ENCODE measurements at regions not wholly inside any gene's neighbourhood (a gene's known extent, or its start where the extent isn't known, plus 50 kb on each side); places are given as distances from the start of the nearest gene placed in this dataset.

DNA sequence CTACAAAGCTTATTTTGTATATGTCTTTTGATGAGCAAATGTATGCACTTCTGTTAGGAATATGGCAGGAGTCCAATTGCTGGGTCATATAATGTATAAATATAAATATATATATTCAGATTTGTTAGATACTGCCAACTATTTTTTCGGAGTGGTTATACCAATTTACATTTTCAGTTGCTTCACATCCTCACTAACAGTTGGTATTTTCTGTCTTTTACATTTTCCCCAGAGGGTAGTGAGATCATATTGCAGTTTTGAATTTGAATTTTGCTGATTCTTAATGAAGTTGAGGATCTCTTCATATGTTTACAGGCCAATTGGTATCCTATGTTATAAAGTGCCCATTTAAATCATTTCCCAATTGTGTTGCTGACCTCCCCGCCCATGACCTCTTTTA lies 139.0 kb upstream of the KCNMB2 start:
- no peak for DNase-seq (ENCODE audit: low read depth)

- no peak for DNase-seq (ENCODE audit: low read depth)
These were observed 138.4 kb upstream of the KCNMB2 start for GRCh38 chr3:178397836-178398235.

- DNase-seq (ENCODE audit: low read depth), result no peak
These were observed 131.3 kb upstream of the KCNMB2 start for GRCh38 chr3:178404961-178405360.

DNA sequence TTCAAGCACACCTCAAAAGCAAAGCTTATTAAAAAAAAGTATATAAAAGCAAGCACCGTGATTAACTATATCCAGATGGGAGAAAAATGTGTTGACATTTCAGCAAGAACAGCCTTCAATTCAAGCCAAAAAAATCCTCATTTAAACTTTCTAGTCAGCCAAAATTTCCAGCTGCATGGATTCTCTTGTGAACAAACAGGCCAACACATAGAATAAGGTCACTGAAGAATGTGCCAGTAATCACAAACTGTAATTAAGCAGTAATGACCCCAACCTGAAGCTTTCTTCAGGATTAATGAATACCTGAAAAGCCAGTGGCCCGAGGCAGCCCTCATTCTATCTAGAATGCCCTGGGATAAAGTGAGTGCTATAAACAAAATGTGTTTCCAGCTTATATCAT lies 130.7 kb upstream of the KCNMB2 start:
- no peak for DNase-seq (ENCODE audit: low read depth)

GRCh38 chr3:178406206-178406605 lies 130.0 kb upstream of the KCNMB2 start:
- no peak for DNase-seq (ENCODE audit: low read depth)

DNA sequence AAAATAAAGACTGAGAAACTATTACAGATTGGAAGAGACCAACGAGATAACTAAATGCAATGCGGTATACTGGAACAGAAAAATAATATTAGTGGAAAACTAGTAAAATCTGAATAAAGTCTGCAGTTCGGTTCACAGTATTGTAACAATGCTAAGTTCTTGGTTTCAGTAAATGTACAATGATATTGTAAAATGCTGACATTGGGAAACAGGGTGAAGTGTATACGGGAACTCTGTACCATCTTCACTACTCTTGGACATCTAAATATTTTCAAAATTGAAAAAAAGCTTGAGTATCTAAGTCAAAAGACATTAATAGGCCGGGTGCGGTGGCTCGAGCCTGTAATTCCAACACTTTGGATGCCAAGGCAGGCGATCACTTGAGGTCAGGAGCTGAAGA lies 120.9 kb upstream of the KCNMB2 start:
- DNase-seq (ENCODE audit: low read depth), result no peak

DNA sequence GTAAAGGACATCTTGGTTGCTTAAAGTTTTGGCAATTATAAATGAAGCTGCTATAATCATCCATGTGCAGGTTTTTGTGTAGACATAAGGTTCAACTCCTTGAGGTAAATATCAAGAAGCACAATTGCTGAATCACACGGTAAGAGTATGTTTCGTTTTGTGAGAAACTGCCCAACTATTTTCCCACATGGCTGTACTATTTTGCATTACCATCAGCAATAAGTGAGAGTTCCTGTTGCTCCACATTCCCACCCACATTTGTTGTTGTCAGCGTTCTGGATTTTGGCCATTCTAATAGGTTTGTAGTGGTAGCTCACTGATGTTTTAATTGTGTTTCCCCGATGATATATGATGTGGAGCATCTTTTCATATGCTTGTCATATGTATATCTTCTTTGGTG lies 118.5 kb upstream of the KCNMB2 start:
- no peak for DNase-seq (ENCODE audit: low read depth)

GRCh38 chr3:178419071-178419470 lies 117.2 kb upstream of the KCNMB2 start:
- no peak for DNase-seq (ENCODE audit: low read depth)

DNA sequence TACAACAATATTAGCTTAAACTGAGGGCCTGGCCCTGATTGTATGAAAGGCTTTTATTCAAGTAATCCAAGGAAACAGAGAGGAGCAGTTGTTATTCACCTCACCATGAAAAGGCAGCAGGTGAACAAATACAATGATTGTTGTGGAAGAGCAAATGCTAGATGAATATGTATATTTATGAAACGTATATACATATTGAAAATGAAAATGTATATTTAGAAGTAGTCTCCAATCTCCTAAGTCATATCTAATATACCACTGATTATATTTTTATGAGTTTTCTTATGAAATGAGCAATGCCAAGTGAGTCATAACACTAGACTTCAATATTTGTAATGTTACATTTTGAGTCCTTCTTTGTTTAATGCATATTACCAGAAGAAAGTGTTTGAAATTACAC lies 116.2 kb upstream of the KCNMB2 start:
- no peak for DNase-seq (ENCODE audit: low read depth)

DNA sequence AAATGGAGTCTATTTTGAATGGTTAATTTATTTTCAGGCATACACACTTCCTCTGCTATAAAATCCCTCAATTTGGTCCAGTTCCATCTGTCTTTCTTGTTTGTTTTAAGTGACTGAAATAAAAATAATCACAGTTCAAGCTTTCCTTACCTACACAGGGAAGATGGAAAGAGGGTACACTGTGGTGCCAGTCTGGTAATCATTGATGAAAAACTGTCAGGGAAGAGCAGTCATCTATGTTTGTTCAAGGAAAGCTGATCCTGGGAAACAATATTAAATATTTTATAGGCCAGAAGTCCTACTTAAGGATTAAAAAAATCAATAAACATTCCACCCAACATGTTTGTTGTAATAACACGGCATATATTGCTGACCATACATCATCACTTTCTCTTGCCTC lies 115.2 kb upstream of the KCNMB2 start:
- DNase-seq (ENCODE audit: low read depth), result no peak

GRCh38 chr3:178422406-178422805 lies 113.8 kb upstream of the KCNMB2 start:
- DNase-seq (ENCODE audit: low read depth), result no peak

DNA sequence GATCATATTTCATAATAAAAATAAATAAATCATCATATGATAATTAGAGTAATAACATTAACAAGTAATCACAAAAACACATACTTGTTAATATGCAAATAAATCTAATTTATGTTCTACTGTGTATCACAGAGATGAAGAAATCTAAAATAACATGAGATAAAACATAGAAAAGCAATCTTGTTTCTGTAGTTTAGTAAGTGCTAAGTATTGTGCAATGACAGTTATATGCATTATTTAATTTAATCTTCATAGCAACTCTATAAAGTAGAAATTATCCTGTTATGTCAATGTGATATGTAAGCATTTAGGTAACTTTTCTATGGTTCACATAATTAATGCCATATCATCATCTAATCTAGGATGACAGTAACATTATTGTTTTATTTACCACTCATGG lies 108.2 kb upstream of the KCNMB2 start:
- no peak for DNase-seq (ENCODE audit: low read depth)

DNA sequence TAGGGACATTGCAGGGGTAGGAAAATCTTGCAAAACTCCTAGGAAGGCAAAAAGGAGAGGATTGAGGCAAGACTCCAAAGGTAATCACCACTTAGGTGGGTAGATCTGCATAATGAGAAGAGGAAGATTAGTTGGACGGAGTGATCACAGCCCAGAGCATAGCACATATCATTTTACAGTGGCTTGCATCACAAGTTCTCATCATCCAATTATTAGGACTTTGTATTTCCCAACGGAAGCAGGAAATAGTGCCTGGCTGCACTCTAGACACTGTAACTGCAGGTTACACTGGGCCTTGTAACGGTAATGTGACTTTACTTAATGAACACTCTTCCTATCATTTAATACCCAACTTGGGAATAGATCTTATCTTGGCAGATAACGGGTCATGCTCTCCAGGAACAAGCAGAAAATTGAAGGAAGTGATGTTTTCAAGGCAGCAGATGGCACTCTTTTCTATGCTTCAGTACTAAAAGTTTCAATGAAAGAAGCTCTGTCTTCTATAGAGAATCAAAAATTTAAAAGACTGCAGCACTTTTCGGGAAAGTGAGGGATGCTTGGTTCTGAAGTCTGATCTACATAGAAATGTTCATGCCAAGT lies 101.9 kb upstream of the KCNMB2 start:
- DNase-seq (ENCODE audit: low read depth), result no peak

DNA sequence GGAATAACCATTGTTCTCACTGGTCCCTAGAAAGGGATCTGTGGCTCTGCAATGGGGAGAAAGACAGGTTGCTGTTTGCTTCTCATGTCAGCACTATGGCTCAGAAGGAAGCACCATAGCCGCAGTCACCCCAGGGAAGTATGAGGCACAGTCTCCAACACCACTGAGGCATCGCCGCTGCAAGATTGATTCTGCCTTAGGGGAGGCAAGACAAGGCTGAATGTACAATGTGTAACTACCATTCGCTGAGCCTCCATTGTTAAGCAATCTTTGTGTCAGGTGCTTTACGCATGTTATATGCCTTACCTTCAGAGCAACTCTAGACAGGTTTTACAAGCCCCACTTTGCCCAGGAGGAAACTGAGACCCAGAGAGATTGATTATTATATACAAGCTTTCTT lies 100.7 kb upstream of the KCNMB2 start:
- no peak for DNase-seq (ENCODE audit: low read depth)

DNA sequence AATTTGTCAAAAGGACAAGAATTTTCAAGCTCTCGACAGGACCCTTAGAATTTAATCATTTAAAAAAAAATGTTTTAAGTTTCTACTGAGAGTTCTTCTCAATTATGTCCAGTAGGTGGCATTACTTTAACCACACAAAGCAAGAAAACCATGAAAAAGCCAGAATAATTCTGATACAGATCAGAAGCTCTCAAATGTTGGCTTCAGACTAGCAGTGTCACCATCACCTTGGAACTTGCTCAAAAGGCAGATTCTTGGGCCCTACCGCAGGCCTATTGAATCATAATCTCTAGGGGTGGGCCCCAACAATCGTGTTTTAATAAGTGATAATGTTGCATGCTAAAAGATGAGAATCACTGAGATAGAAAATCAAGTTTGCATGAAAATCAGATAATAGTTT lies 99.5 kb upstream of the KCNMB2 start:
- DNase-seq (ENCODE audit: low read depth), result no peak

DNA sequence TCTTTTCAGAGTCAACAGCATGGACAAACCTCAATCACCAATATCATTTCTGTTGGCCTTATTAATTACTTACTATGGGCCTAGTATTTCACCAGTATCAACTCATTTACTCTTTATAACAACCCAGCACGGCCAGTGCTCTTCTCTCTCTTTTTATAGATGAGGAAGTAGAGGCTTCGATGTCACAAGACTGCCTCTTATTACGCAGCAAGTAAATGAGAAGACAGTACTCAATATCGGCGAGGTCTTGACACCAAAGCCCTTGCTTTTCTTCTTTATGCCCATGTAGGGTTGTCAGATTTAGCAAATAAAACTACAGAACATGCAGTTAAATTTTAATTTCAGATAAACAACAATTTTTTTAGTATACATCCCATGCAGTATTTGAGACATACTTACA lies 99.0 kb upstream of the KCNMB2 start:
- no peak for DNase-seq (ENCODE audit: low read depth)

DNA sequence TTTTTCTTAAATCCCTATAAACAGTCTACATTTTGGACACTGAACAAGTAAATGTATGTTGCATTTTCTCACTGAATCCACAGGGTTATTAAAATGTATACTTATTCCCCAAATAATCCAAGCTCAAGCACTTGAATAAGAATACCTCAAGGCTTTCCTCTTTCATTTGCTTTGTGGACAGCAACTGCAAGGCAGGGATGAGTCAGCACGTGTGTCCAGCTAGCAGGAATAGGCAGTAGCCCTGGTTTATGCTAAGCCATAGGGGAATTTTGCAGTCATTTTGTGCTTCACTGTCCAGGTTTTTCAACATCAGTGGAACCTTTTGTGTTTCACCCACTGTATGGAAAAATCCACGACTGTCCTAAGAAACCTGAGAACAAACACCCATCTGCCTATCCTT lies 96.7 kb upstream of the KCNMB2 start:
- DNase-seq (ENCODE audit: low read depth), result no peak

DNA sequence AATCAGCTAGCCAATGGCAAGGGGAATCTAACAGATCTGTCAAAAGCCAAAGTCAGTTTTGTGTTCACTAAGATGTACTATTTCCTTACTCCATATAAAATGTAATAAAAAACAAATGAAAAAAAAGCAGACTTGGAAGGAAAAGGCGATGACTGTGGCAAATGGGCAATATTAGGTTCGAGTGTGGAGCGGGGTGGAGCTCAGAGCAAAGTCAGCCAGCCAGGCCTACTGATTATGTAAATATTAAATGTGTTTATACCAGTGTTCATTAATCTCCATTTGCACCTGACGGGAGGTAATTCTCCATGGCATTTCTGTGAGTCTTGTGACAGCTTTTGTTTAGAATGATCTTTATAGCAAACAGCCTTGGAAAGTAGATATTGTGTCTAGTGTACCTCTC lies 96.2 kb upstream of the KCNMB2 start:
- DNase-seq (ENCODE audit: low read depth), result no peak

- DNase-seq (ENCODE audit: low read depth), result no peak
These were observed 92.6 kb upstream of the KCNMB2 start for GRCh38 chr3:178443634-178444033.

DNA sequence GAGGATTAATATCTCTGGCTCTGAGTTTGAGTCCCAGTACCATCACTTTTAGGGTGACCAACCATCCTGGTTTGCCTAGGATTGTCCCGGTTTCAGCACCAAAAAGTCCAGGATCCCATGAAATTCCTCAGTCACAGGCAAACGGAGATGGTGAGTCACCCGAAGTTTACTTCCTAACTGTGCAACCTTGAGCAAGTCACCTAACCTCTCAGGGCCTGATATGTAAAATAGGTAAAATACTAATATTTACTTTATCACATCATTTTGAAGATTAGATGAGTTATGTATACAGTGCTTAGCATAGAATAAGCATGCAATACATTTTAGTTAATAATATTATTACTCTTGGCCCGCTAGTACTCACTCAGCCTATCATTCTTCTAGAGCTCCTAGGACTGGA lies 91.1 kb upstream of the KCNMB2 start:
- DNase-seq (ENCODE audit: low read depth), result no peak

DNA sequence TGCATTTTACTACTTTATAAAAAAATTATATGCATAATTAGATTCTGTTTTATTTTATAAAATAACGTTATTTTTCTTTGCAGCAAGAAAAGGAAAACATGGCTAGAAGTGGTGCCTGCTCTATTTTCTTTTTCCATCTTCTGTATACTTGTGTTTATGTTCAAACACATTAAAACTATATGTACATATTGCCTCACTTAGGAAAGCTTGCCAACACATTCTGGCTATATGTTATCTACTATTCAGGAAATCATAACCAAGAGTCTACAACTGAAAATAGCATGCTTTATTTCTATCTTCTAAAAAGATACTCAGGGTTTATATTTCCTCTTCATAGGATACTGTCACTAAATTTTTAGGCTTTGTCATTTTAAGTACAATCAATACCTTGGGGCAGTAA lies 90.2 kb upstream of the KCNMB2 start:
- no peak for DNase-seq (ENCODE audit: low read depth)

DNA sequence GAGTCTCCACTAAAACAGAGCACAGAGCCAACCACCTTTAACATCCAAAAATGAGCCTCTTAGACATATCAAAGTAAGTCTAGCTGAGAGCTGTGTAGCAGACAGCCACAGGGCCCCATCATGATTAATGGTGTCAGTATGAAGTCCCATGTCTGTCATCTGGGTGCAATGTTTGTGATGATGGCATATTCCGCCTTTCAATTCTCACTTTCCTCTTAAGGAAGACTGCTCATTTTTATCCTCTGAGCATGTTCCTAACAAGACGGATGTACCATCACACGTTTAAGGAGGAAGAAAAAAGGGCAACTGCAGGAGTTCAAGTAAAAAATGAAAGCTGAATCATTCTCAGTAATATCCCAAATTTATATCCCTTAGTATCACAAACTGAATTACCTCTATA lies 85.8 kb upstream of the KCNMB2 start:
- DNase-seq (ENCODE audit: low read depth), result no peak

DNA sequence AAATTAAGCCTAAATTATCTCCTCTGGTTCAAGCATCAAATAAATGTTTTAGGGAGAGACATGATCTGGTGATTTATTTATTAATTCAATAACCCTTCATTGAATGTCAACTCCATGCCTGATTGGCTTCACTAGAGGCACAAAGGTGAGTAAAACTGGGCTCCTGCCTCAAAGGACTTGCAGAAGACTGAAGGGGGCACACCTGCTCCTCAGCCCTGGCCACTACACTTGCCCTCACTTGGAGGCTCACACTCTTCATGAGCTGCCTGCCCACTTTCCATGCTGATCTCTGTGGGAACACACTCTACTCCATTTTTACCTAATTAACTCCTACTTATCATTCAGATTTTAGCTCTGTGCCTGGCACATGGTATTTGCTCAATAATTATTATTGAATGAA lies 84.4 kb upstream of the KCNMB2 start:
- no peak for DNase-seq (ENCODE audit: low read depth)

GRCh38 chr3:178454726-178455125 lies 81.5 kb upstream of the KCNMB2 start:
- no peak for DNase-seq (ENCODE audit: low read depth)

DNA sequence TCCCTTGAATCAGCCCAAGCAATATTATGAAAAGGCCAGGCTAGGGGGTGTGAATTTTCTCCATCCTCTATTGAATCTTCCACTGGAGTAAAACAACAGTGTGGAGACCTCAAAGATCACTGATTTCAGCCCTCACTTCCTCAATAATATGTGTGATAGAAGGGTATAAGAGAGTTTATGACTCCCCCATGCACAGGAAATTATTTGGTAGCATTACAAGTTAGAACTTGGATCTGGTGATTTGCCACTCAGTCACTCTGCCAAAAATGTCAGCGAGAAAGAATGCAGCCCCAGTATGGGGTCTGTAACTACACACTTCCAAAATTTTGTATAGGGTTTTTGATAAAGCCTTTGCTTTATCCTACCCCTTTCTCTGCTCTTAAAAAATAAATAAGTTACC lies 81.0 kb upstream of the KCNMB2 start:
- DNase-seq (ENCODE audit: low read depth), result no peak
